Brain pericyte (primary cell): ENCODE measurements at regions not wholly inside any gene's neighbourhood (a gene's known extent, or its start where the extent isn't known, plus 50 kb on each side); places are given as distances from the start of the nearest gene placed in this dataset.

Experiments
- DNase-seq: peaks from one replicate; pipeline ENCODE4 v3.0.0-alpha.2; 2012; ENCODE audit warnings: low read depth, low spot score

GRCh38 chr11:115674176-115674936 lies 170.1 kb upstream of the CADM1 start:
- DNase-seq: no peak

GRCh38 chr11:115673720-115674119 lies 169.5 kb upstream of the CADM1 start:
- DNase-seq: no peak

- DNase-seq: no peak
These were observed 168.8 kb upstream of the CADM1 start for GRCh38 chr11:115672999-115673411.

- DNase-seq: no peak
These were observed 168.2 kb upstream of the CADM1 start for GRCh38 chr11:115672412-115672811.

GRCh38 chr11:115670538-115671205 lies 166.5 kb upstream of the CADM1 start:
- DNase-seq: no peak

GRCh38 chr11:115665958-115666357 lies 161.7 kb upstream of the CADM1 start:
- DNase-seq: no peak

GRCh38 chr11:115665175-115665821 lies 161.1 kb upstream of the CADM1 start:
- DNase-seq: no peak

GRCh38 chr11:115664313-115664712 lies 160.1 kb upstream of the CADM1 start:
- DNase-seq: no peak

GRCh38 chr11:115663790-115664189 lies 159.6 kb upstream of the CADM1 start:
- DNase-seq: no peak

GRCh38 chr11:115660030-115660805 lies 156.0 kb upstream of the CADM1 start:
- no peak for DNase-seq

GRCh38 chr11:115659061-115659963 lies 155.1 kb upstream of the CADM1 start:
- DNase-seq: no peak

- no peak for DNase-seq
These were observed 153.4 kb upstream of the CADM1 start for GRCh38 chr11:115657586-115657985.

- DNase-seq: no peak
These were observed 152.5 kb upstream of the CADM1 start for GRCh38 chr11:115656669-115657068.

GRCh38 chr11:115656041-115656440 lies 151.8 kb upstream of the CADM1 start:
- no peak for DNase-seq

- DNase-seq: no peak
These were observed 150.6 kb upstream of the CADM1 start for GRCh38 chr11:115654792-115655191.

GRCh38 chr11:115653926-115654325 lies 149.7 kb upstream of the CADM1 start:
- no peak for DNase-seq

GRCh38 chr11:115653076-115653475 lies 148.9 kb upstream of the CADM1 start:
- no peak for DNase-seq

GRCh38 chr11:115652496-115652895 lies 148.3 kb upstream of the CADM1 start:
- DNase-seq: no peak

GRCh38 chr11:115652094-115652493 lies 147.9 kb upstream of the CADM1 start:
- no peak for DNase-seq

GRCh38 chr11:115649461-115649860 lies 145.2 kb upstream of the CADM1 start:
- DNase-seq: no peak
